GM23338 (cell line): ENCODE measurements at regions not wholly inside any gene's neighbourhood (a gene's known extent, or its start where the extent isn't known, plus 50 kb on each side); places are given as distances from the start of the nearest gene placed in this dataset.

Experiments used
- ATAC-seq: fragments of 200-7000 bp; cut with Tn5 transposase; 3 replicates; pipeline ENCODE4 v1.9.1; 2020
- DNase-seq: peaks from one replicate; pipeline ENCODE4 v3.0.0-alpha.2; 2015; ENCODE audit warnings: low spot score
- H2AFZ ChIP-seq: fragments of 200-600 bp; sonication (generic); 2 replicates; pipeline ENCODE4 v1.8.0; 2016; ENCODE audit warnings: antibody characterized with exemption, mild to moderate bottlenecking, moderate library complexity
- H3F3A ChIP-seq: fragments of 200-600 bp; sonication (generic); replicated peaks from 2 replicates; pipeline ENCODE4 v1.8.0; 2017; ENCODE audit warnings: antibody characterized with exemption, mixed run types, low read depth
- H3K27ac ChIP-seq: fragments of 200-600 bp; sonication (generic); 2 replicates; pipeline ENCODE4 v1.6.1; 2016; ENCODE audit warnings: low read depth
- H3K27me3 ChIP-seq: fragments of 200-600 bp; sonication (generic); 2 replicates; pipeline ENCODE4 v1.8.0; 2016; ENCODE audit warnings: mild to moderate bottlenecking, mixed run types, moderate library complexity; ENCODE audit not compliant: insufficient read depth
- H3K36me3 ChIP-seq: fragments of 200-600 bp; sonication (generic); 2 replicates; pipeline ENCODE4 v1.8.0; 2016; ENCODE audit warnings: mild to moderate bottlenecking; ENCODE audit not compliant: insufficient read depth
- H3K4me1 ChIP-seq: fragments of 200-600 bp; sonication (generic); 2 replicates; pipeline ENCODE4 v1.8.0; 2016; ENCODE audit warnings: mild to moderate bottlenecking, moderate library complexity; ENCODE audit not compliant: insufficient read depth
- H3K4me2 ChIP-seq: fragments of 200-600 bp; sonication (generic); 2 replicates; pipeline ENCODE4 v1.7.1; 2017; ENCODE audit warnings: mixed run types
- H3K4me3 ChIP-seq: fragments of 200-600 bp; sonication (generic); 2 replicates; pipeline ENCODE4 v1.6.1; 2016; ENCODE audit warnings: mixed run types
- H3K79me2 ChIP-seq: fragments of 200-600 bp; sonication (generic); replicated peaks from 2 replicates; pipeline ENCODE4 v1.8.0; 2017; ENCODE audit warnings: mild to moderate bottlenecking; ENCODE audit not compliant: insufficient read depth
- H3K9me2 ChIP-seq: fragments of 200-600 bp; sonication (generic); 2 replicates; pipeline ENCODE4 v1.8.0; 2017; ENCODE audit not compliant: insufficient read depth
- H4K20me1 ChIP-seq: fragments of 200-600 bp; sonication (generic); replicated peaks from 2 replicates; pipeline ENCODE4 v1.8.0; 2017; ENCODE audit warnings: mild to moderate bottlenecking; ENCODE audit not compliant: insufficient read depth
- H3K27ac Mint-ChIP-seq: 2 replicates; pipeline ENCODE4 v1.8.0; 2020; ENCODE audit warnings: inconsistent platforms, mild to moderate bottlenecking, moderate library complexity, mixed read lengths
- H3K27me3 Mint-ChIP-seq: 3 replicates; pipeline ENCODE4 v1.8.0; 2022; ENCODE audit warnings: low read depth, mild to moderate bottlenecking, moderate library complexity, mixed read lengths, inconsistent platforms; ENCODE audit not compliant: insufficient read depth, poor library complexity
- H3K36me3 Mint-ChIP-seq: 3 replicates; pipeline ENCODE4 v1.8.0; 2021; ENCODE audit warnings: low read depth, mild to moderate bottlenecking, inconsistent platforms, moderate library complexity, mixed read lengths
- H3K4me1 Mint-ChIP-seq: 3 replicates; pipeline ENCODE4 v1.8.0; 2020; ENCODE audit warnings: mild to moderate bottlenecking, inconsistent platforms, mixed read lengths
- H3K4me3 Mint-ChIP-seq: 3 replicates; pipeline ENCODE4 v1.8.0; 2021; ENCODE audit warnings: moderate library complexity, mild to moderate bottlenecking, inconsistent platforms, mixed read lengths
- H3K9me3 Mint-ChIP-seq: 3 replicates; pipeline ENCODE4 v1.8.0; 2020; ENCODE audit warnings: moderate library complexity, mild to moderate bottlenecking, inconsistent platforms, mixed read lengths
- CTCF ChIP-seq, 2 experiments: fragments of 200-600 bp in 1 of 2; sonication (generic) in 1 of 2; conservative IDR thresholded peaks; 2 replicates each; pipeline versions ENCODE4 v1.5.1 to v1.6.1; 2016 to 2017; ENCODE audit warnings: antibody characterized with exemption in 2 of 2, low read depth in 2 of 2, mild to moderate bottlenecking in 2 of 2, moderate library complexity in 1 of 2
- ETS1 ChIP-seq: IDR thresholded peaks from 2 replicates; pipeline ENCODE4 v1.6.1; 2016; ENCODE audit warnings: antibody characterized with exemption
- EZH2 ChIP-seq: fragments of 200-600 bp; sonication (generic); IDR thresholded peaks from one replicate; pipeline ENCODE4 v1.8.0; 2017; ENCODE audit warnings: antibody characterized with exemption, mild to moderate bottlenecking, low read depth; ENCODE audit not compliant: unreplicated experiment
- EZH2phosphoT487 ChIP-seq: fragments of 200-600 bp; sonication (generic); IDR thresholded peaks from one replicate; pipeline ENCODE4 v1.8.1; 2018; ENCODE audit warnings: antibody characterized with exemption; ENCODE audit not compliant: unreplicated experiment
- JUNB ChIP-seq: IDR thresholded peaks from one replicate; pipeline ENCODE4 v1.6.1; 2016; ENCODE audit warnings: antibody characterized with exemption; ENCODE audit not compliant: unreplicated experiment
- NANOG ChIP-seq: IDR thresholded peaks from 2 replicates; pipeline ENCODE4 v1.6.1; 2016; ENCODE audit warnings: antibody characterized with exemption, borderline replicate concordance
- REST ChIP-seq: IDR thresholded peaks from one replicate; pipeline ENCODE4 v1.6.1; 2018; ENCODE audit warnings: antibody characterized with exemption; ENCODE audit not compliant: unreplicated experiment
- ZNF114 ChIP-seq: fragments of 250-450 bp; sonication (Bioruptor Pico); IDR thresholded peaks from 2 replicates; pipeline ENCODE4 v1.5.0; 2020; ENCODE audit warnings: mild to moderate bottlenecking, moderate library complexity
- ZNF331 ChIP-seq: fragments of 250-450 bp; sonication (Bioruptor Pico); IDR thresholded peaks from 2 replicates; pipeline ENCODE4 v1.5.0; 2020; ENCODE audit warnings: low read depth, mild to moderate bottlenecking, moderate library complexity

- Mint-ChIP-seq H3K4me3 (no peak overlapping the region), H3K9me3 (no peaks in the 10 kb centered on the region), H3K36me3 (no peaks in the 10 kb centered on the region), H3K27ac (no peak overlapping the region), H3K4me1 (peaks cover 3% of the 10 kb centered on the region; the same call in 2 of the 3 replicates), H3K27me3 (no peaks in the 10 kb centered on the region)
- H3K36me3 ChIP-seq = no peaks in the 10 kb centered on the region
- no peaks in the 10 kb centered on the region for H3K79me2 ChIP-seq
- H3K27me3 ChIP-seq = no peaks in the 10 kb centered on the region
- H3K27ac ChIP-seq = no peak overlapping the region
- no peaks in the 10 kb centered on the region for H3K4me1 ChIP-seq
- H2AFZ ChIP-seq = no peak overlapping the region
- H3F3A ChIP-seq = no peaks in the 10 kb centered on the region
- ATAC-seq (no peak), DNase-seq (no peak)
- no peak overlapping the region for H3K4me3 ChIP-seq
- H3K4me2 ChIP-seq = no peak overlapping the region
- H3K9me2 ChIP-seq = no peaks in the 10 kb centered on the region
- H4K20me1 ChIP-seq = no peaks in the 10 kb centered on the region
- TF ChIP-seq REST = no peak
- TF ChIP-seq EZH2phosphoT487 = no peak
- no peak for TF ChIP-seq ETS1
- no peak for TF ChIP-seq EZH2
- TF ChIP-seq CTCF (conservative IDR thresholded peaks at IDR 0.05; ENCODE audit: low read depth in 2 of 2) = no peak
These were observed 1102.1 kb upstream of the LCORL start for GRCh38 chr4:19123681-19124080.

- H3K27ac ChIP-seq = no peak overlapping the region
- no peak overlapping the region for H3K4me2 ChIP-seq
- no peak for TF ChIP-seq JUNB
- no peak for TF ChIP-seq ETS1
- TF ChIP-seq ZNF331 (CRISPR knock-in tag) = no peak
- TF ChIP-seq EZH2phosphoT487 = no peak
- no peak for TF ChIP-seq NANOG
- TF ChIP-seq ZNF114 = no peak
- TF ChIP-seq CTCF (conservative IDR thresholded peaks at IDR 0.05; ENCODE audit: low read depth in 2 of 2) = no peak
- no peak for TF ChIP-seq REST
These were observed 1098.5 kb upstream of the LCORL start for GRCh38 chr4:19119904-19120560.

More at GRCh38 chr4:19119904-19120560, 1098.5 kb upstream of the LCORL start:
- Mint-ChIP-seq H3K27me3 (no peaks in the 10 kb centered on the region), H3K9me3 (no peaks in the 10 kb centered on the region), H3K4me3 (no peak overlapping the region), H3K27ac (no peak overlapping the region), H3K4me1 (no peaks in the 10 kb centered on the region), H3K36me3 (no peaks in the 10 kb centered on the region)
- Histone ChIP-seq H3K9me2 (no peaks in the 10 kb centered on the region), H3F3A (no peaks in the 10 kb centered on the region), H2AFZ (no peak overlapping the region), H4K20me1 (no peaks in the 10 kb centered on the region), H3K27me3 (no peaks in the 10 kb centered on the region), H3K4me3 (no peak overlapping the region), H3K4me1 (no peaks in the 10 kb centered on the region), H3K79me2 (no peaks in the 10 kb centered on the region), H3K36me3 (no peaks in the 10 kb centered on the region)
- DNase-seq (no peak), ATAC-seq (no peak)
